Cerebellar nuclear complex (tissue), 1 donor: ENCODE measurements at regions not wholly inside any gene's neighbourhood (a gene's known extent, or its start where the extent isn't known, plus 50 kb on each side); places are given as distances from the start of the nearest gene placed in this dataset.

Experiments
- DNase-seq, 2 experiments: peaks; one replicate each; lab custom pipeline; 2025; lab: John Stamatoyannopoulos, UW

- DNase-seq, result no peak
These were observed 351.9 kb downstream of the ENC1 start for GRCh38 chr5:74288448-74289108.

- no peak for DNase-seq
These were observed 352.5 kb downstream of the ENC1 start for GRCh38 chr5:74288038-74288437.

- no peak for DNase-seq
These were observed 353.5 kb downstream of the ENC1 start for GRCh38 chr5:74286734-74287695.

- no peak for DNase-seq
These were observed 354.8 kb downstream of the ENC1 start for GRCh38 chr5:74285675-74286280.

GRCh38 chr5:74282490-74282889 is 358.0 kb downstream of the ENC1 start:
- DNase-seq, result no peak

- DNase-seq, result no peak
These were observed 359.4 kb downstream of the ENC1 start for GRCh38 chr5:74281166-74281565.

- no peak for DNase-seq
These were observed 360.2 kb downstream of the ENC1 start for GRCh38 chr5:74280306-74280705.

GRCh38 chr5:74279244-74279643 is 361.3 kb downstream of the ENC1 start:
- DNase-seq, result no peak

GRCh38 chr5:74277418-74277817 is 363.1 kb downstream of the ENC1 start:
- no peak for DNase-seq

GRCh38 chr5:74275171-74275992 is 365.1 kb downstream of the ENC1 start:
- DNase-seq, result no peak

- DNase-seq, result no peak
These were observed 366.2 kb downstream of the ENC1 start for GRCh38 chr5:74274326-74274725.

- DNase-seq, result no peak
These were observed 367.6 kb downstream of the ENC1 start for GRCh38 chr5:74272831-74273451.

GRCh38 chr5:74272024-74272775 is 368.3 kb downstream of the ENC1 start:
- DNase-seq, result no peak

- no peak for DNase-seq
These were observed 372.2 kb downstream of the ENC1 start for GRCh38 chr5:74268297-74268696.

- DNase-seq, result no peak
These were observed 373.7 kb downstream of the ENC1 start for GRCh38 chr5:74266836-74267235.

GRCh38 chr5:74266132-74266531 is 374.4 kb downstream of the ENC1 start:
- DNase-seq, result no peak

GRCh38 chr5:74262544-74263207 is 377.9 kb downstream of the ENC1 start:
- DNase-seq, result no peak

- DNase-seq, result no peak
These were observed 378.7 kb downstream of the ENC1 start for GRCh38 chr5:74261866-74262265.

- DNase-seq, result no peak
These were observed 379.1 kb downstream of the ENC1 start for GRCh38 chr5:74261421-74261820.

- DNase-seq, result no peak
These were observed 381.0 kb downstream of the ENC1 start for GRCh38 chr5:74259572-74259971.
